ENCODE measurements at regions not wholly inside any gene's neighbourhood (a gene's known extent, or its start where the extent isn't known, plus 50 kb on each side); places are given as distances from the start of the nearest gene placed in this dataset.

DNA sequence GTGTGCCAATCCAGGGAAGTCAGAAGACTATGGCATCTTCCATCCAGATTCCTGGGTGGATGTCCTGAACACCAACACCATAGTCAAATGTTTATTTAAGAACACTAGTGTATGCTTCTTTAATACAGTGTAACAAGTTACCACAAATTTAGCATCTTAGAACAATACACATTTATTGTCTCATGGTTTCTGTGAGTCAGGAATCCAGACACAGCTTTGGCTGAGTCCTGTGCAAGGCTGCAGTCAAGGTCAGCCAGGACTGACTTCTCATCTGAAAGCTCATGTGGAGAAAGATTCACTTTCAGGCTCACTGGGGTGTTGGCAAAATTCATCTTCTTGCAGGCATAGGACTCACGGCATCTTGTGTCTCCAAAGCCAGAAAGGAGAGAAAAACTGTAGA is 143.4 kb downstream of the ANXA2 start:
- no peak for TF ChIP-seq RAD21 (IDR thresholded peaks at IDR 0.05; ENCODE audit: low read depth)
- TF ChIP-seq, protein P1, sequence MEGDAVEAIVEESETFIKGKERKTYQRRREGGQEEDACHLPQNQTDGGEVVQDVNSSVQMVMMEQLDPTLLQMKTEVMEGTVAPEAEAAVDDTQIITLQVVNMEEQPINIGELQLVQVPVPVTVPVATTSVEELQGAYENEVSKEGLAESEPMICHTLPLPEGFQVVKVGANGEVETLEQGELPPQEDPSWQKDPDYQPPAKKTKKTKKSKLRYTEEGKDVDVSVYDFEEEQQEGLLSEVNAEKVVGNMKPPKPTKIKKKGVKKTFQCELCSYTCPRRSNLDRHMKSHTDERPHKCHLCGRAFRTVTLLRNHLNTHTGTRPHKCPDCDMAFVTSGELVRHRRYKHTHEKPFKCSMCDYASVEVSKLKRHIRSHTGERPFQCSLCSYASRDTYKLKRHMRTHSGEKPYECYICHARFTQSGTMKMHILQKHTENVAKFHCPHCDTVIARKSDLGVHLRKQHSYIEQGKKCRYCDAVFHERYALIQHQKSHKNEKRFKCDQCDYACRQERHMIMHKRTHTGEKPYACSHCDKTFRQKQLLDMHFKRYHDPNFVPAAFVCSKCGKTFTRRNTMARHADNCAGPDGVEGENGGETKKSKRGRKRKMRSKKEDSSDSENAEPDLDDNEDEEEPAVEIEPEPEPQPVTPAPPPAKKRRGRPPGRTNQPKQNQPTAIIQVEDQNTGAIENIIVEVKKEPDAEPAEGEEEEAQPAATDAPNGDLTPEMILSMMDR (IDR thresholded peaks at IDR 0.05 in 2 of 3, conservative IDR thresholded peaks at IDR 0.05 in 1 of 3; ENCODE audit: borderline replicate concordance in 1 of 3, insufficient read depth in 1 of 3, low read depth in 2 of 3, low read length in 2 of 3) = no peak
- no peak for TF ChIP-seq POLR2AphosphoS5 (IDR thresholded peaks at IDR 0.05; ENCODE audit: low read depth, low read length)
- no peak for TF ChIP-seq EZH2 (IDR thresholded peaks at IDR 0.05)
- no peak for TF ChIP-seq POLR2A (IDR thresholded peaks at IDR 0.05; ENCODE audit: borderline replicate concordance, extremely low read depth, insufficient read depth, insufficient read length)
- TF ChIP-seq SIN3A (IDR thresholded peaks at IDR 0.05; ENCODE audit: low read depth) = no peak
- no peak for TF ChIP-seq SP1 (IDR thresholded peaks at IDR 0.05; ENCODE audit: low read depth)
- no peak for TF ChIP-seq SRF (IDR thresholded peaks at IDR 0.05; ENCODE audit: low read depth)
- no peak for TF ChIP-seq EGR1 (IDR thresholded peaks at IDR 0.05; ENCODE audit: low read depth)
- TF ChIP-seq, protein P2, sequence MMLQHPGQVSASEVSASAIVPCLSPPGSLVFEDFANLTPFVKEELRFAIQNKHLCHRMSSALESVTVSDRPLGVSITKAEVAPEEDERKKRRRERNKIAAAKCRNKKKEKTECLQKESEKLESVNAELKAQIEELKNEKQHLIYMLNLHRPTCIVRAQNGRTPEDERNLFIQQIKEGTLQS (IDR thresholded peaks at IDR 0.05) = no peak
- no peak for TF ChIP-seq TCF7L2 (IDR thresholded peaks at IDR 0.05; ENCODE audit: borderline replicate concordance, extremely low read depth, insufficient read depth, insufficient read length)
- TF ChIP-seq, protein P3, sequence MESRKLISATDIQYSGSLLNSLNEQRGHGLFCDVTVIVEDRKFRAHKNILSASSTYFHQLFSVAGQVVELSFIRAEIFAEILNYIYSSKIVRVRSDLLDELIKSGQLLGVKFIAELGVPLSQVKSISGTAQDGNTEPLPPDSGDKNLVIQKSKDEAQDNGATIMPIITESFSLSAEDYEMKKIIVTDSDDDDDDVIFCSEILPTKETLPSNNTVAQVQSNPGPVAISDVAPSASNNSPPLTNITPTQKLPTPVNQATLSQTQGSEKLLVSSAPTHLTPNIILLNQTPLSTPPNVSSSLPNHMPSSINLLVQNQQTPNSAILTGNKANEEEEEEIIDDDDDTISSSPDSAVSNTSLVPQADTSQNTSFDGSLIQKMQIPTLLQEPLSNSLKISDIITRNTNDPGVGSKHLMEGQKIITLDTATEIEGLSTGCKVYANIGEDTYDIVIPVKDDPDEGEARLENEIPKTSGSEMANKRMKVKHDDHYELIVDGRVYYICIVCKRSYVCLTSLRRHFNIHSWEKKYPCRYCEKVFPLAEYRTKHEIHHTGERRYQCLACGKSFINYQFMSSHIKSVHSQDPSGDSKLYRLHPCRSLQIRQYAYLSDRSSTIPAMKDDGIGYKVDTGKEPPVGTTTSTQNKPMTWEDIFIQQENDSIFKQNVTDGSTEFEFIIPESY (IDR thresholded peaks at IDR 0.05; ENCODE audit: extremely low read depth, insufficient replicate concordance, low read length) = no peak

Measured in HCT116 (cell line).